Epidermal melanocyte (primary cell): ENCODE measurements at regions not wholly inside any gene's neighbourhood (a gene's known extent, or its start where the extent isn't known, plus 50 kb on each side); places are given as distances from the start of the nearest gene placed in this dataset.

Experiments
- DNase-seq: peaks from one replicate; pipeline ENCODE4 v3.0.0; 2011; ENCODE audit warnings: low spot score; ENCODE audit not compliant: insufficient read length

DNA sequence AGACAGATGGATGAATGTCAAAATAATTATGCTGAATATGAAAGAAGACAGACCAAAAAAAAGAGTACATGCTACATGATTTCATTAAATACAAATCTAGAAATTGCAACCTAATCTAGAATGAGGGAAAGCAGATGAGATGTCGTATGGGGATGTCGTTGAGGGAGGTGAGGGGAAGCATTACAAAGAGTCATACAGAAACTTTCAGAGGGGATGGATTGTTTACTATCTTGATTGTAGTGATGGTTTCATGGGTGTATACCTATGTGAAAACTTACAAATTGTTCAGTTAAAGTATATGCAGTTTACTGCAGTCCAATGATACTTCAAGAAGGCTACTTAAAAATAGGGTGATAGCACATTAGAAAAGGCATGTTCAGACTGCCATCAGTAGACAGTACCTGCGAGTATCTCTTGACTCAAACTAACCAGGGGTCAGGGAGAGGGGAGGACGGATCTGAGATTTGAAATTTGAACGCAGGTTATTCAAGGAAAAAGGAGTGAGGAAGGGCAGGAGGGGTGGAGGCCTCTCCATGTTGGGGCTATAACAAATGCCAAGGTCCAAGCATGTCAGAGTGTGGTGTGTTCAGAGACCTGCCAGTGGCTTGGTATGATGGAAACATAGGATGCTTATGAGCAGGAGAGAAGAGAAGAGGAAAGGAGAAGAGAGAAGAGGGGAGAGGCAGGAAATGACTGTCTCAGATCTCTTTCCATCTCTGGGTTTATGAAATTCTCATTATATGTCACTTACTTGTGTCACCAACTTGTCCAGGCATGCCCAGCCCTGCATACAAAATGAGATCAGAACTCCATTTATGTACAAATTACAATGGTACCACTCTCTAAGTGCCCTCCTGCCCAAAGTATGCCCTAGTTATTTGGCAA is 257.3 kb upstream of the CXCR4 start:
- no peak for DNase-seq

DNA sequence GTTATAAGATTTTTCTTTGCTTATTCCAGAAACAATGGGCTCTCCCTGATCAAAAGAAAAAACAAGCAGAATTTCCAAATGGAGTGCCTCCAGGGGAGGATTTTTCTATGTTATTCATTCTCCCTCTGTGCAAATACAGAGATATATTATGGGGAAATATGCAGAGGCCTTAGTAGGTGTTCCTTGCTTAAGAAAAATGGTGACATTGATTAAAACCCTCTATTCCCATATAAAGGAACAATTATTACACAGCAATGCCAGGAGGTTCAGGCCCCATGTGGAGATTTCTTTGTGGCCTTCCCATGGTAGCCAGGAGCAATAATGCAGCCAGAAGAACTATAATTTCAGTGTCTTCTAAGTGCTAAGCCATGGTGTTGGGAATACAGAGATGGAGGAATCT is 255.9 kb upstream of the CXCR4 start:
- DNase-seq, result no peak

DNA sequence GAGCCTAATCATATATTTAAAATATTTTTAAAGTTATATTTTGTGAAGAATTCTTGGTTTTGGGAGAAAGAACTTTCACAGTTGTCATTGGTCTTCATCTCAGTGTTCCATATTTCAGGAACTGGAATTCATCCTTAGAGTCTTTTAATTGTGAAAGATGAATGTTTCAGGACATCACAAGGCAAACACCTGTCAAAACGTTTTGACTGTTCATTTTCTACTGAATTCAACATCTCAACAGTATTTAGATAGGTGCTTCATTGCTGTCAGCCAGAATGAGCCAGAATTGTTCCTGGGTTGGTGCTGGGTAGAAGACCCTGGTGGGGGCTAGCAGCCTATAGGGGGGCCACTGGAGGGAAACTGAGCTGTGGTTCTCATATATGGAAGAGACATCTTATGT is 255.1 kb upstream of the CXCR4 start:
- DNase-seq, result no peak

DNA sequence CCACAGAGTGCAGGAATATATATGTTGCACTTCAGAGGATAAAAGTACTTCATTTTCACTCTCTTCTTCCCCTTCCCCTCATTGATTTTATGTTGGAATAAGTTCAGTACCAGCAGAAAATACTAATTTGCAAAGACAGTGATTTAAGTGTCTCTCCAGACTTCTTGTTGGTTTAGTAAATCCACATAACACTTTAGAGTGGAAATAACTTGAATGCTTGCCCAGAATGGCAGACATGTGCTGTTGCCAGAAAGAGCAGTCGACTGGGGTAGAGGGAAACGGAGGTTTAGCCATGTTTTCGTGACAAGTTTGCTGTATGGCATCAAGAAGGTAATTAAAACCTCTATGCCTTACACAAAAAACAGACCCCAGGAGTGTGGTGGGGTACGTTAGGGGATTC is 246.0 kb upstream of the CXCR4 start:
- no peak for DNase-seq

DNA sequence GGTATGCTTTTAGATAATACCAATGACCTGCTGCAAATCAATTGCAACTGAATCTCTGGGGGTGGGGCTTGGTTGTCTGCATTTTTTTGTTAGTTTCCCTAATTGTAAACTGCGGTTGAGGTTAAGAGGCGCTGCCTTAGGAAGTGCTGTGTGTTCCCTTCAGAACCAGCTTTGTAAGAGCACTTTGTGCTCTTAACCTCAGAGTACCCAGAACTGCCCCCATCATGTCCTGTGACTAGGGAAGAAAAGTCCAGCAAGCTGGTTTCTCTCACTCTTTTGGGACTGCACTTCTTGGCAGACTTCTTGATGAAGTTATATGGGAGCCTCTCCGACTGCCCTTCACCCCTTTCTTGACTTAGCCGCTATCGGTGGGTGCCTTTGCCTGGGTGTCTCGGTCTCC is 245.5 kb upstream of the CXCR4 start:
- no peak for DNase-seq

DNA sequence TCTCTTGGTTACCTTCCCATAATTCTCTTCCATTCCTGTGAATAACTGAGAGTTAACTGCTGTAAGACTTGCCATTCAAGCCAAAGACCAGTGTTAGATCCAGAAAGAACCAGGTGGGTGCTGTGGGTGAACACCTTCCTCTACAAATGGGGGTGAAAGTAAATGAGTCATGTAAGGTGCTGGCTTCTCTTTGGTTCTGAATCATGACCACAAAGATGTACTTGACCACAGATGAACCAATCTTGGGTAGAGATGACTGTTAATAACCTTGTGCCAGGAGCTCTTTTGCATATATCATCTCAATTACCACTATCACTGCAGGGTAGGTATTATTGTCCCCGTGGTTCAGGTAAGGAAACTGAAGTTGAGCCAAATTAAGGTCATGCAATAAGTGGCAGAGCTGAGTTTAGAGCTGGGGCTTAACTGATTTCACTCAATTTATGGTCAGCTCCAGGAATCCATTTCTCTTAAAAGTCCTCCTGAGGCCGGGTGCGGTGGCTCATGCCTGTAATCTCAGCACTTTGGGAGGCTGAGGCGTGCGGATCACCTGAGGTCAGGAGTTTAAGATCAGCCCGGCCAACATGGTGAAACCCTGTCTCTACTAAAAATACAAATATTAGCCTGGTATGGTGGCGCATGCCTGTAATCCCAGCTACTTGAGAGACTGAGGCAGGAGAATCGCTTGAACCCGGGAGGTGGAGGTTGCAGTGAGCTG is 244.9 kb upstream of the CXCR4 start:
- DNase-seq, result no peak

DNA sequence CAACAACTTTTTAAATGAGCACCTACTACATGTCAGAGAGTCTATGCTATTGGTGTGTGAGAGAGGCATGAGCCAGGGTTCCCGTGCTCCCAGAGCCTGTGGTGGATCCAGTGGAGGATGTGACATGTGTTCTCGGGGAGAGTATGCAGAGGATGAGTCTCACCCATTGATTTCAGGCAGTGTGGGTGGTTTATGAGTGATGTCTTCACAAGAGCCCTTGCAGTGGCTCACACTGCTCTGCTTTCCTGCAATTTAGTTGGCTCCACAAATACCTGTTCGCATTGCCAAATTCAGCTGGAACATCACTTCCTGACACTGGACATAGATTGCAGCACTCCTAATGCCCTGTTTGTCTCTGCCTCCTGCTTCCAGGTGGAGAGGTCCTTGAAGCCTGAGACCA is 243.6 kb upstream of the CXCR4 start:
- DNase-seq, result no peak

DNA sequence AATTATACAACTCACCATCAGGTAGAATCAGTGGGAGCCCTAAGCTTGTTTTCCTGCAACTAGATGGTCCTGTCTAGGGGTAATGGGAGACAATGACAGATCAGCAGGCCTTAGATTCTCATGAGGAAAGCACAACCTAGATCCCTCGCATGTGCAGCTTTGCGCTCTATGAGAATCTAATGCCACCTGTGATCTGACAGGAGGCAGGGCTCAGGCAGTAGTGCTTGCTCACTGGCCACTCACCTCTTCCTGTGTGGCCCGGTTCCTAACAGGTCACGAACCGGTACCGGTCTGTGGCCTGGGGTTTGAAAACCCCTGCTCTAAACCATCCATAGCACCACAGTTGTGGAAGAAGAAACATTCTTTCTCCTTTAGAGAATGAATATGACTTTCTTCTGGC is 242.8 kb upstream of the CXCR4 start:
- no peak for DNase-seq

DNA sequence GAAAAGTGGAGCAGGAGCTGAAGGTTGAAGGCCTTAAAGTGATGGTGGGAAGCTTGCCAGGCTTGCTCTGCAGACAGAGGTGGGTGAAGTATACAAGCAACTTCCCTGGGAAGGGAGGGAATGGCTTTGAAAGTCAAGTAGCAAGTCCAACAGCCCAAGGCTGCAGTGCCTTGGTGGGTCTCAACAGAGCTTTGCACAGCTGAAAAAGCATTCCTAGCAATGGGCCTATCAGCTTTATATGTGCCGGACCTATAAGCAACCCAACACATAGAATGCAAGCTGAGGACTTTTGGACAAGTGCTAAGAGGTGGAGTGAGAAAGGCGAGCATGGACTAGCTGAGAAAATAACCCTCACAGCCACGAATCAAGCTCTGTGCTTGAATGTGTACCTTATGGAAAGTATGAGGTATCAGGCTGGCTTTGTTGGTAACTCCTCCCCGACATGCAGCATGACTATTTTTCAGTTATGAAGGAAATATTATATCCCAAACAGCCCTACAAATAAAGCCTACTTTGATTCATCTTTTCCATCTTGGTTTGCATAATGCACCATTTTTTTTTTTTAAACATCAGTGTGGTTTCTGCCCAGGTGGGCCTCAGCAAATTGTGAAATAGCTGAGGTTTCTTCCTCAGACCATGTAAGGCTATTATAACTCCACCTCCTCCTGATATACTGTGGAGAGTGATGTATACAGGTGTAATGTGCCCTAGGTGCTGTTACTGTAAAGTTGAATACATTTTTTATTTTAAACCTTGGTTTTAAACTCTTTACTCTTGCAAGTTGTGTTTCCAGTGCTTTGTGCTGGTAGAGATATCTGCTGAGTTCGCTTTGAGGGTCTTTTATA is 241.4 kb upstream of the CXCR4 start:
- DNase-seq, result no peak

DNA sequence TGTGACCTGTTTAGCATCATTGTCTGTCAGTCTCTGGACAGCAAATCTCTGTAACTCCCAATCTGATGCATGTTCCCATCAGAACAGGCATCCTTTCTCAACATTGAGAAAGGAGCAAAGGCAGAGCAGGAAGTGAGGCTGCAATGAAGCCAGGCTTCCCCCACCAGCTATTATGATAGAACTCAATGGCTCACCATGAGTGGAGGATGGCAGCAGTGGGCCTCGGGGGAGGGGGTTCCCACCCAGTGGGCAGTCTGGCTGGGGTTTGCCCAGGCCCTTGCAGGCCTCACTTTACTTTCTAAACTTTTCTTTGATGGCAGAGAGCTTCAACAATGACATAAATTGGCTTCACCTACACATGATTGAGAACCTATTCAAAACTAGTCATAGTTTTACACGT is 240.6 kb upstream of the CXCR4 start:
- no peak for DNase-seq

DNA sequence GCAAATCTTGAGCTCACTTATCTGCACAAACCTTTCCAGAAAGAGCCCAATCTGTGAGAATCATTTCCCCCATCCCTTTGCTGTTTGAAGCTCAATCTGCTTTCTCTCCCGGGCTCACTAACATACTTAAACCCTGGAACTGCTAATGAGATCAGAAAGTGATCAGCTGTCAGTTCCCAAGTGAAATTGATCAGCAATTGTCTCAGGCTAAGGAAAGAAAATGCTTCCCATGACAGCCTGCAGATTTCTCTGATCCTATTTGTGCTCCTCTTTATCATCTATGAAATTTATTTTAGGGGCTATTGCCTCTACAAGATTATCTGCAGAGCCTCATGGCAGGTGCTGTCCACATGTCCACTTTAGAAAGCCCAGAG is 239.0 kb upstream of the CXCR4 start:
- no peak for DNase-seq

DNA sequence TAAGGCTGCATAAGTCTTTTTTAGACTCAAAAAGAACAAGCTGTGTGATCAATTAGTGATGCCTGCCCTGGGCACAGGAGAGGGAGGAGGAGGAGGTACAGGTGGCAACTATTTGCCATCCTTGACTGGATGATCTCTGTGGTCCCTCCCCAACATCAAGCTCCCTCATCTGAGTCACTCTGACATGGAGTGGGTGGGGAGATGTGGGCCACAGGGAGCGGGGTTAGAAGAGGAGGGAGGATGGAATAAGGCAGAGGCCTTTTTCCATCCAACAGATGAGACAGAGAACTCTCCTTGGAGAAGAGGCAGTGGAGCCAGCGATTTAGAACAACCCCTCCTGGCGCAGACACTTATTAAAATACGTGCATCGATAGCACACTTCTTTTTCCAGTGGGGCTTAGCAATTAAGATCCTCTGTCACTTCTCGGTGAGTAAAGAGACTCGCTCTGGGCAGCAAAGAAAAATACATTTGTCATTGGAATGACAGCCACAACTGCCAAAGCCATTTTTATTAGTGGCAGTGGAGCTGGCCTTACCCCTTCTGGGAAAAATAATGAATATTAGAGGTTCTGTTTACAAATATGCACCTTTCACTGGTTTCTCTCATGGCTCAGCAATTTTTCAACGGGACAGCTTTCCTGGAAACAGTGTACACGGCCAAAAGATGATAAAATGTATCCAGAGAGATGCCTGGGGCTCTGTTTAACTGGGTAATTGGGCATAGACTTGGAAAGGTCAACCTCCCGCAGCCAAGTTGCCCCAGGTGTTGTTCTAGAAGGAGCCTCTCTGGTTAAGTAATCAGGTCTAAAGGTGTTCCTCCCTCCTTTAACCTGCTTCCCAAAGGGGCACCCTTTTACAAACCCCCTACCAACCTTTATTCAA is 238.4 kb upstream of the CXCR4 start:
- DNase-seq, result no peak

DNA sequence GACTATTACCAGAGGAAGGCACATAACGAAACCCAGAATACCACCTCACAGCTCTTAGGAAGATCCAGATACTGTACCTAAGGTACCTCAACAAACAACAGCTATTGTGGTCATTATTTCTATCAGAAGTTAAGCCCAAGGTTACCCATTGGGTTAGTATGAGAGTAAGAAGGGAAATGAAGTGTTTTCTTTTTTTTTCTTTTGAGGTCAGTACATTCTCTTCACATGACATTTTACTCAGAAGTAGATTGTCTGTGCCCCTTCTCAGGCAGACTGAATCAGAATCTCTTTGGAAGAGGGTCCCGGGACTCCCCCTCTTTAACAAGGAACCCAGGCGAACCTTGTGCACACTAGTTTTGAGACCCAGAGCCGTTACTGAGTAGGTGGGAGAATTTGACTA is 233.7 kb upstream of the CXCR4 start:
- DNase-seq, result no peak

DNA sequence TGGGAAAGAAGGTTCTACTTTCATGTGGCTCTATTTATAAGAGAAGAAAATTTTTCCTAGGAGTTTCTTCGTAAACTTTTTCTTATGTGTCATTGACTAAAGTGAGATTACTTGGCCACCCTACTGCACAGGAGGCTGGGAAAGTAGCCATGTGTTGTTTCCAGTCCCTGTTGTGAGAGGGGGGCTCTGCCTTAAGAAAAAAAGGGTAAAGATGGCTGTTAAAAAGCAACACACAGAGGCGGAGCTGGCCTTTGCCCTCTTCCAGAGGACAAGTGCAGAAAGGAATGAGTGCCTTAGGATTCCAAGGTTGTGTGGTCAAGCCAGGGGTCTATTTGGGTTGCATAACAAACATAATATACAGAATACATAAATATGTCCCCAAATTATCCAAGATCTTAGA is 230.0 kb upstream of the CXCR4 start:
- no peak for DNase-seq

DNA sequence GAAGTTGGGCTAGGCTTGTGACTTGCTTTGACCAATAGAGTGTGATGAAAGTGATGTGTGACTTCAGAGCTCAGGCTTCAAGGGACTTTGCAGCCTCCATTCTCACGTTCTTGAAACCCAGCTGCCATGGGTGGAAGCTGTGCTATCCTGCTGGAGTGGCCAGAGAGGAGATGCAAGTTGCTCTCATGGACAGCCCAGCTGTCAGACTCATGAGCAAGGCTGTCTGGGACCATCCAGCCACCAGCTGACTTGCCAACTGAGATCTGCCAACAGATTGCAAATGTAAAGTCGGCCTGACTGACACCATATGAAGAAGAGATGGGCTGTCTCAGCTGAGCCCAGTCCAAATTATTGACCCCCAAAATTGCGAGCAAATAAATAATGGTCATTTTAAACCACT is 226.4 kb upstream of the CXCR4 start:
- no peak for DNase-seq

DNA sequence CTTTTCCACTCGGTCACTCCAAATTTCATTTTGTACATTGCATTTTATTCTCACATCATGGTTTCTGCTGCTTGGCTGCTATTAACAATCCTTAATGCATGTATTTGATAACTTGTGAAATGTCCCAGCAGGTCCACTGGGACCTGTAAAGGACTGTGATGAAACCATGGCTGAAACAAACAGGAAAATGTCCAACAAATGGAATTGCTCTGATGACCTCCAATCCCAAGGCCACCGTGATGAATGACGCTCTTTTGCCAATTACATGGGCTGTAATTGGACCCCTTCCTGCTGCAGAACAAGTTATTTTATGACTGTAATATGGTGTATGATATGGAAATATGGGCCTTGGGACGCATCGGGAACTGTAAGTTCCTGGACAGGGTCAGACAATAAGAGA is 224.2 kb upstream of the CXCR4 start:
- no peak for DNase-seq

DNA sequence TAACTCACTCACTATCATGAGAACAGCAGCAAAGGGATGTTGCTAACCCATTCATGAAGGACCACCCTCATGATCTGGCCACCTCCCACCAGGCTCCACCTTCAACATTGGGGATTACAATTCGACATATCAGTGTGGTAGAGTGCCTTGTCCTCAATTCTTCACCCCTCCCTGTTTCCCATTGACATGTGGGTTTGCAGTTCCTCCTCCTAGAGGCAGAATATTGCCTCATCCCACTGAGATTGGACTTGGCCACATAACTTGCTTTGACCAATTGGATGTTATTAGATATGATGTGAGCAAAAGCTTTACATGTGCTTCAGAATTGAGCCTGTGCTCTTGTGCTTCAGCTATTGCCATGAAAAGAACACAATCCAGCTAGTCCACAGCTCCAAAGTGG is 217.0 kb upstream of the CXCR4 start:
- DNase-seq, result no peak

DNA sequence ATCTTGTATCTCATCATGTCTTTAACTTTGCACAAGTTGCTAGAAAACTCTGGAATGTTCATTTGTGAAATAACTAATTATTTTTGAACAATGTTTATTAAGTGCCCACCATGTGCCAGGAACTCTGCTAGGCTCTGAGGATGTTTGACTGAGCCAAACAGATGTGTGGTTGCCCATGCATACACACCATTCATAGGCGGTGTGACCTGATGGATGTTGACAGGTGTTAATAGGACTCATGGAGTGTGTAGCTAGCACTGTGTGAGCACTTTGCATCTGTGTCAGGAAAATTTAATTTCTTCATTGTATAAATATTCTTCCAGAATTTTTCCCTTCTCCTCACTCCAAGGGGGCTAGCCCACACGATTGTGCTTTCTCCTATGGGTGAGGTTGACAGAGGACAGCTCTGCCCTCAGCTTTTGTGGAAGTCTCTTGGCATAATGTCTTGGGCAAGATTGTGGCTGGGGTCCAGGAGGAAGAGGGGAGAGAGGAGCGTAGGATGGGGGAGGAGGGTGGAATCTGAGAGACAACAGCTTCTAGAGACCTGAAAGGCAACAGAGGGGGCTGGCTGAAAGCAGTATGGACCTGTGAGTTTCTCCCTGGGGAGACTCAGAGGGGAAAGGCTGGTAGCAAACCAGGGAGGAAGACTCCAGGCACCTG is 214.6 kb upstream of the CXCR4 start:
- DNase-seq, result no peak

DNA sequence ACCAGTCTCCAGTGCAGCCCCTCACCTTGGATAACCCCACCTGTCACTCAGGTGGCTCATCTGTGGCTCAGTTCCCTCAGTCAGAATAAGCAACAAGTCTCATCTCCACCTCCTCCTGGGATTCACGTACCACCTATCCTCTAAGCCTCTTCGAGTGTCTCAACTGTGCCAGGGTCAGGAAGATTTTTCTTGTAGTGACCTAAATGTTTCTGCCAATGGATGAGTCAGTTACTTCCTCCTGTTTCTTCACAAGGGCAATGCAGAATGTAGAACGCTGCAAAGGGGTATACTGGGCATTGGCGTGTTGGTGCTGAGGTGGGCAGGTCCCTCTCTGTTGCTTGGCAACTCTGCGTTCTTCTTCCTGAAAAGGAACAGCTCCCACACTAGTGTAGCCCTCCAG is 213.3 kb upstream of the CXCR4 start:
- no peak for DNase-seq

DNA sequence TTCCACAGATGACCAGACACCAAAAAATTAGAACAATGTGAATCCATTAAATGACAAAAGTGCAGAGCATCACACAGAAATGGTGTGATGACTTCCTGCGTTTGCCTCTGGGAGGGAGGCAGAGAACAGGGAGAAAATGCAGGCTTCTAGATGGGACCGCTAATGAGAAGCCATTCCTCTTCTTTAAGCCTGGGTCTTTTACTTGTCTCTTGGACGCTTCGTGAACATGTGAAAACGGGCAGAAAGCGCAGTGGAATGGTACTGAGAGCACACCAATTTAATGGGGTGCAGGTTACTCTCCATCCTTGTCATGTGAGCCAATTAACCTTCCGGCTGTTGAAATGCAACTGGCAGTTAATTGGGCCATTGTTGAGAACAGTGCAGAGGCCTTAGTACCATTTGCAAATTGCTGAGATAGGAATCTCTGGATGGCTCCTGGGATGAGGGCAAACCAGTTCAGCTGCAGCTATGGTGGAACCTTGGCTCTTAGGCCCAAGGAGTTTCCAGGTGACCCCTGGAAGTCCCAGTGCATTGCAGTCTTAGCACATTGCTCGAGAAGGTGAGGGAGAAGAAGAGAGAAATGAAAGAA is 210.4 kb upstream of the CXCR4 start:
- DNase-seq, result no peak
